Stimulated activated CD4-positive, alpha-beta T cell treated with anti-CD3 and anti-CD28 coated beads, Interleukin-2, amount 100 ng/mL, for 48 hours (primary cell): ENCODE measurements at regions not wholly inside any gene's neighbourhood (a gene's known extent, or its start where the extent isn't known, plus 50 kb on each side); places are given as distances from the start of the nearest gene placed in this dataset.

Source experiments
- DNase-seq, 2 donors: peaks; one replicate each; pipeline ENCODE4 v3.0.0-alpha.2; 2020

DNA sequence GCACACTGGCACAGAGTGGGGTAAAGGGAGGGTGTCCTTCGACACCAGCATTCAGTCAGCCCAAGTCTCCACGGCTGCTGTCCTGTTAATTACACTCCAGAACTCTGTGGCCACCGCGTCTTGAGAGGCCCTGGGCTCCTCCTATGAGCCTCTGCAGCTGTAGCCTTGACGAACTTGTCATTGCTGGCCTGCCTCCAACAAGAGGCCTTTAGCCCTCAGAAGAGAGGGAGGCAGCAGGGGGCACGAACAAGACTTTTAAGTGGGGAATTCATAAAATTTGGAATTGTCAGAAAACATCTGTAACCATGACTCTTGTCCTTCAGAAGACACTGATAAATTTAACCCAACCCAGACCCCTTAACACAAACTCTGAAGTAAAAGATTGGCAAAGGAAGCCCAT is 241.9 kb downstream of the UQCRFS1 start:
- DNase-seq = no peak

DNA sequence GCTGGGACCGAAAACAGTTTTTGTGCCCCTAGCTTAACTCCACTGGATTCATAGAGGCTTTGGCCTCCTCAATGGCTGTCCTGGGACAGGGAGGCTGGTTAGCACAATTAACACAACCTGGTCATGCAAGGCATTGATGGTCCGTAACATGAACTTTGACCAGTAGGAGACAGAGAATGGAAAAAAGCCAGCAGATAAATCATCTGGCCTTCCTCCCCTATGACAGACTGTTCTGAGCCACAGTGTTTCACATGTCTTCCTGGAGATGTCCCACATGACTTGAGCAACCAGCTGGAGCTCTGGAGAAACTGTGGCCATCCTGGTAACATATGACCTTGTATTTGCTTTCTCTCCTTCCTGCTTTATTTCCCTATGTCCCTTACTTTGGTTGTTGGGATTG is 244.2 kb downstream of the UQCRFS1 start:
- DNase-seq = no peak

DNA sequence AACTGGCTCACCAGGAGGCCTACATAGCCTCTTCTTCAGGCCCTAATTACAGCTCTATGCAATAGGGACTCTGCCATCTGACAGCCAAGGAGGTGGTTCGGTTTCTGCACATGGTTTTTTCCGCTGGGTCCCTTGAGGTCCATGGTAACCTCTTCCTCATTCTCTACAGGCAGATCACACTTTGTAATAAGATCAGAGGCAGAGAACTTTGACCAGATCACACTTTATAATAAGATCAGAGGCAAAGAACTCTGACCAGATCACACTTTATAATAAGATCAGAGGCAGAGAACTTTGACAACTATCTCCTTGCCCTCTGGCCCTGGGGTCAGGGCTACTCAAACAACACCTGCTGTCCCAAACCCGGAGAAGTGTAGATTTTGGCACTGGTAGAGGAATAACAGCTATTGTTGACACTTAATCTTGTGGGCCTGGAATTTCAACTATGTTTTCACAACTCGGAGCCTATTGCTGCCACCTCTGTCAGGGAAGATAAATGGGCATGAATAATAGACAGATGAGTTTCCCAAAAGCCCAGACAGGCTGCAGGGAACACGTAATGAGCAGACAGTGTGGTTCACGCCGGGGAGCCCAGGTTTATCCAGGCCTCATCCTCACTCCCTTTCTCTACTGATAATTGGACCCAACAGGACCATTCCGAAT is 246.1 kb downstream of the UQCRFS1 start:
- DNase-seq = no peak

DNA sequence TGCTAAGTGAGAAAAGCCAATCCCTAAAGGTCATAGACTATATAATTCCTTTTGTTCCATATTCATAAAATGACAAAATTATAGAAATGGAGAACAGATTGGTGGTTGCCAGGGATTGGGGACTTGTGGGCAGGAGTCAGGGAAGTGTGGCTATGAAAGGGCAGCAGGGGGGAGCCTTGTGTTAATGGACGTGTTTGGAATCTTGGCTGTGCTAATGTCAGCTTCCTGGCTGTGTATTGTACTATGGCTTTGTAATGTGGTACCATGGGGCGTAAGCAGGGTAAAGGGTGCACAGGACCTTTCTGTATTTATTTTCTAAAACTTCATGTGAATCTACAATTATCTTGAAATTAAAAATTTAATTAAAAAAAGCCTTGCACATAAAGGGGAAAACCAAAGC is 248.5 kb downstream of the UQCRFS1 start:
- no peak for DNase-seq

DNA sequence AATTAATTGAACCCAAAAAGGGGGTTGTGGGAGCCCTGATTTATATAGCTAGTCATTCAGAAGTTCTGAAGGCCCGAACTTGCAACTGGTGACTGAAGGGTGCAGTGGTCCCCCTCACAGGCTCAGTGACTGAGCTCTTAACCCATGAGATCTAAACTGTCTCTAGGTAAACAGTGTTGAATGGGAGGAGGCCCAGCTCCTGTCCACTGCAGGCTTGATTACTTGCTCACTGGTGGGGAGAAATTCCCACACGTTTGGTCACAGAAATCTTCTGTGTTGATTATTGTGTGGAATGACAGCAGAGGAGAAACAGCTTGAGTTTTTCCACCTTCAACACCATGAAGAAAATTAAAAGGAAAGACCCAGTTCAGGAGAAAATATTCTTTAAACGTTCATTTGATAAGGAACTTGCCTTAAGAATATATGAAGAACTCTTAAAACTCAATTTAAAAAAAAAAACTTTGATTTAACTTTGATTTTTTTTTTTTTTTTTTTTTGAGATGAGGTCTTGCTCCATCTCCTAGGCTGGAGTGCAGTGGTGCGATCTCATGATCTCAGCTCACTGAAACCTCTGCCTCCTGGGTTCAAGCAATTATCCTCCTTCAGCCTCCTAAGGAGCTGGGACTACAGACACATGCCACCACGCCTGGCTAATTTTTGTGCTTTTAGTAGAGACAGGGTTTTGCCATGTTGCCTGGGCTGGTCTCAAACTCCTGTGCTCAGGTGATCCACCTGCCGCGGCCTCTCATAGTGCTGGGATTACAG is 249.3 kb downstream of the UQCRFS1 start:
- no peak for DNase-seq

DNA sequence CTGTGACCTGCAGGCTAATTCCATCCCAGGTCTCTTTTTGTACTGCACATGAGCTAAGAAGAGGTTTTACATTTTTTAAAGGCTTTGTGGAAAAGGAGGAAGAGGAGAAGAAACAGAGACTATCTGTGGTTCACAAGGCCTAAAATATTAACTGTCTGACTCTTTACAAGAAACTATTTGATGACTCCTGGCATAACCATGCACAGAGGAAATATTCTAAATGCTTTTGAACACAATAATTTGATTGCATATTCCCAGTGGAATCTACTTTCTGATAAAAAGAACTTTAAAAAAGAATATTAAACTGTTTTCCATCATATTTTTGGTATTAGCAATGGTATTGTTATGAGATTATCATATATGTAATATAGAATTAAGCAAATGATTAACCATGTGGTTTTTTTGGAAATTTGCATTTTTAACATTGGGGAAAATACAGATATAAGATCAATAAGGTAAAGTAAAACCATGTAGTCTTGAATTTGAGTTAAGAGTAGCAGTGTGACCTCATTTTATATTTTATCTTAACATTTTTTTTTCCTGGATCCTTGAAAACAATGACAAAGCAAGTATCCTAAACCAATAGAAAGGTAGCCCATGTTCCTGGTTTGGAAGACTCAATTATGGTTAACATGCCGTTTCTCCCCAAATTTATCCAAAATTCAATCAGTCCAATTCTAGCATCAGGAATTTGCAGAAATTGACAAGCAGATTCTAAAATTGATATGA is 251.0 kb downstream of the UQCRFS1 start:
- DNase-seq = no peak

DNA sequence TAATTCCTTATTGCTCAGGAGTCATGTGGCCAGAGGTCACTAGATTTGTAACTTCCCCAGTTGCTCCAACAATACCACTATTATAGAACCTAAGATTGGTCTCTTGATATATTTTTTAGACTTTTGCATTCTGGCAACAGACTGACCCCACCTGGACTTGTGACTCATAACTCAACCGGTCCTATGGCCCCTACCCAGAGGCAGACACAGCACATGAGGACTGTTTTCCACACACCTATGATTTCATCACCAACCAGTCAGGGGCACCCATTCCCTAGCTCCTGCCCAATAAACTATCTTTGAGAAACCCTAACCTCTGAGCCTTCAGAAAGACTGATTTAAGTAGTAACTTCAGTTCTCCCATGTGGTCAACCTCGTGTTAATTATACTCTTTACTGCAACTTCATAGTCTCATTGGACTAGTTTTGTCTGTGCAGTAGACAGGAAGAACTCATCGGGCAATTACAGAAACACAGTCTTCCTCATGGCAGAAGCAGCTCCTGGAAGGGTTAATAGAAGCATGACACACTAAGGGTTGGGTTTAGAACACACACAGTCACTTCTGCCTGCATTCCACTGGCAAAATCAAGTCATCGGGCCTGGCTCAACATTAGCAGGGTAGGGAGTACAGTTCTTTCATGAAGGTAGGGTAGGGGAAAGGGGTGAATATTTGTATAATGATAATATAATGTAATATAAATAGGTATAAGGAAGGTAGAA is 251.8 kb downstream of the UQCRFS1 start:
- no peak for DNase-seq

DNA sequence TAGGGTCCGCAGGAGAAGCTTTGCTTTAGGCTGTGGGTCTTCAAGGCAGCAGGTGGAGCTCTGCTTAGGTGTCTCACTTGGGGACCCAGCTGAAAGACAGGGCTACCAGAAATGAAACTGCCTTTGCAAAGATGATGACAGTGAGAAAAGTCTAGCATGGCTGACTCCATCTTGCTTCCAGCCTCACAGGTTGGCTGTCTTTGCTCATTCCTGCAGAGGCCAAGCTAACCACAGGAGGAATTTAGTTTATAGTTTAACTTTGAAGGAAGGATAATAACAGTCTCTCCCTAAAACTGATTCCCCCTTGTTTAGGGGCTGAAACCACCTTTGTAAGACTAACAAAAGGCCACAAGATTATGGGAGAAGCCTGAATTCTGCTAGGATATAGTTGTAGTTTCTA is 252.4 kb downstream of the UQCRFS1 start:
- no peak for DNase-seq

DNA sequence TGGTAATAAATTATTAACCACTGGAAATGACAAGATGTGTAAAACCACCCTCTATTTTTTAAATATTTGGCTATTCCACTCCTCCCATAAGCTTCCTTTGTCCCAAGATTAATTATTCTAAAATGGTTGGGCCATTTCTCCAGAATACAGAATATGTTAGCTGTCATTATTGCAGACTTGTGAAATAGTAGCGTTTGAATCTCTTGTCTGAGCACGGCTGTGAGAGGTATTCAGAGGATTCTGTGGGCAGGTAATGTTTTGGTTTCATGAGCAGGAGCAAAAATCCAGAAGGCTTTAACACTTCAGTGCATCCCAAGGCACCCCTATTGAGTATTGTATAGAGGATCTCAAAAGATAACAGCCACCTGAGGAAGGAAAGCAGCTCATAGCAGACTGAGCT is 256.0 kb downstream of the UQCRFS1 start:
- no peak for DNase-seq

DNA sequence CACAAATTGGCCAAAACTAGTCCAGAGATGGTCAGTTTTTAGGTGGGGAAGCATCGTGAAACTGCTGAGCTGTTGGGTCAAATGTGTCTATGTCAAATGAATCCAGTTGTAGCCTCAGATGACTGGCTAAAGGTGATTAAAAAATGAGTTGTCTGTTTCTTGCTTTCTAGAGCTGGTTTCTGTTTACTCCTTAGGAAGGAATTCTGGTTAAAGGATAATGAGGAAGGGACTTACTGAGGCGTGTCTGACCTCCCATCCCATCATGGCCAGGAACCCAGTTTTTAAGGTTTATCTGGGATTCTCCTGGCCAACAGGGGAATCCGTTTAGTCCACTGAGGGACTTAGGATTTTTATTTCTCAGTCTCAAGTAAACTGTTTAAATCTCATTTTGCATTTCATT is 256.5 kb downstream of the UQCRFS1 start:
- DNase-seq = no peak

DNA sequence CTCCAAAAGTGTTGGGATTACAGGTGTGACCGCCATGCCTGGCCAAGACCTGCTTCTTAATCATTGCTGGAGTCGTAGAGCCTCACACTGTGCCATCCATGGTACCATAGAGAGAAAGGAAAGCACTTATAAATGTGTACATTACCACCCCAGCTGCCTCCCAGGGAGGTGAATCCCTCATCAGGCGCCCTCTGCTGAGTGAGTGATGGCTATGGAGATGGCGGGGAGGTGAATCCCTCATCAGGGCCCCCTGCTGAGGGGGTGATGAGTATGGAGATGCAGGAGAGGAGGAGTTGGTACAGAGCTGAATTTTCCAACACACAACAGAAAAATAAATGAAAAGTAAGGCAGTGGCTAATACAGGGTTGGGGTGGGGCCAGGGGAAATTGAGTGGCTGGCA is 263.4 kb downstream of the UQCRFS1 start:
- DNase-seq = no peak

DNA sequence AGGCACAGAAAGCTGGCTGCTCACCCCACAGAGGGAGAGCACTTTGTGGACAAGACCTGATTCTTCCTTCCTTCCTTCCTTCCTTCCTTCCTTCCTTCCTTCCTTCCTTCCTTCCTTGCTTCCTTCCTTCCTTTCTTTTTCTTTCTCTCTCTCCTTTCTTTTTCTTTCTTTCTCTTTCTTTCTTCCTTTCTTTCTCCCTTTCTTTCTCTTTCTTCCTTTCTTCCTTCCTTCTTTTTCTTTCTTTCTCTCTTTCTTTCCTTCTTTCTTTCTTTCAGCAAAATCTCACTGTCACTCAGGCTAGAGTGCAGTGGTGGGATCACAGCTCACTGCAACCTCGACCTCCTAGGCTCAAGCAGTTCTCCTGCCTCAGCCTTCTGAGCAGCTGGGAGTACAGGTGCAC is 263.9 kb downstream of the UQCRFS1 start:
- no peak for DNase-seq

DNA sequence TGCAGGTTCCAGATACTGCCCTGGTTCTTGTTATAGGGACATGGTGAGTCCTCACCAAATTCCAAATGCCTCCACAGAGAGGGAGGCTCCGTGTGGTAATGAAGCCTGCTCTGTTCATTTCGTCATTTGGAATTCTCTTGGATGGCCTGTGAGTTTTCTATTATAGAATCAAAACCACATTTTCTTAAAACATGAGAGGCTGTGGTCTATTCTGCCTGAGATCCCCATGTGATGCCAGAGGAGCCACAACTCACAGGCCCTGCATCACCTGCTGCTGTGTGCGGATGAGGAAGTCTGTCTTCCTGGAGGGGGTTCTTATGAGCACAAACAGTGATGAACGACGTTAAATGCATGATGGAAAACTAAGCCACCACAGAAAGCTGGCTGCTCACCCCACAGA is 264.4 kb downstream of the UQCRFS1 start:
- DNase-seq = no peak

DNA sequence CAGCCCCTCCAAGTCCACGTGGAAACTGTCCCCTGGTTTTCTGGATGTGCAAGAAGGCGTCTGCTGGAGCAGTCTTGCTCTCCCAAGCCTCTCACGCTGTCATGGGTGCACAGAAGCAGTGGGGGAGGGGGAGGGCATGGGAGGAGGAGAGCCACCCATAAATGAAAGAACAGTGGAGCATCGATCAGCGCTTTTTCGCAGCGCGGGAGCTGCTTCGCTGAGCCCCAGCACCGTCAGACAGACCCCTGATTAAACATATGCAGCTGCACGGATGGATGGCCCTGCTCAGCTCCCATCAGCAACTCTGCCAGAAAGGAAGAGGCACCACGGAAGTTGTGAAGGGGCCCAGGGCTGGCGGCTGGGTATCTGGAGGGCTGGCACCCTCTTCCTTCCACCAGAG is 264.9 kb downstream of the UQCRFS1 start:
- no peak for DNase-seq

DNA sequence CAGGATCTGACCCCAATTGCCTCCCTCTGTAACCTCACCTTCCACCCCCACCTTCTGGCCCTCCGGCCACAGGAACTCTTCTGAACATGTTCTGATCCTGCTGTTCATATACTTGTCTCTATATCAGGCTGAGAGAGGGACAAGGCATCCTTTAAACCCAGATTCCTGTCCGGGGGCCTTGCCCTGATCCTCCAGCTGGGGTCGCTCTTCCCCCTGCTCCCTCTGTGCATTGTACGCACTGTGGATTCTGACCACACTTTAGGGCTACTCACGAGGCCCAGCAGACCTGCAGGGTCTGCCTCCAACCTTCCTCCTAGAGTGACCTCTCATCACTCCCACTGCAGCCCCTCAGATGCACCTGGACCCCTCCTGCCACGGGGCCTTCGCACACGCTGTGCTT is 269.3 kb downstream of the UQCRFS1 start:
- DNase-seq = no peak

DNA sequence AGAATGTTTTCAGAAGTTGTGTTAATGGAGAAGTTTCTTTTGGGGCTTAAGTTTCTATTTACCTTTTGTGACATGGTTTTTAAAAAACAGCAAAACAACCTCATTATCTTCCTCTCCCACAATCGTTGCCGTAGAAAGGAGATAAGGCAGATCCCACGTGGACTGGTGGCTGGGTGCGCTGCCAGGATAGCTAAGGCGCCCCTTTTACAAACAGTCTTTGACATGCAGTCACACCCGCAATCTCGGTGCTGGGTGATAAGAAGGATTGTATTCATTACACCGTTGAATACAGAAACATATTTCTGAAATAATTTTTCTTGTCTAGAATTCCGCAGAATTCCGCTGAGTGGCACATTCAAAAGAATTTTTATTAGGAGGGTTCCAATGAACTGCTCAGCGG is 271.1 kb downstream of the UQCRFS1 start:
- no peak for DNase-seq

DNA sequence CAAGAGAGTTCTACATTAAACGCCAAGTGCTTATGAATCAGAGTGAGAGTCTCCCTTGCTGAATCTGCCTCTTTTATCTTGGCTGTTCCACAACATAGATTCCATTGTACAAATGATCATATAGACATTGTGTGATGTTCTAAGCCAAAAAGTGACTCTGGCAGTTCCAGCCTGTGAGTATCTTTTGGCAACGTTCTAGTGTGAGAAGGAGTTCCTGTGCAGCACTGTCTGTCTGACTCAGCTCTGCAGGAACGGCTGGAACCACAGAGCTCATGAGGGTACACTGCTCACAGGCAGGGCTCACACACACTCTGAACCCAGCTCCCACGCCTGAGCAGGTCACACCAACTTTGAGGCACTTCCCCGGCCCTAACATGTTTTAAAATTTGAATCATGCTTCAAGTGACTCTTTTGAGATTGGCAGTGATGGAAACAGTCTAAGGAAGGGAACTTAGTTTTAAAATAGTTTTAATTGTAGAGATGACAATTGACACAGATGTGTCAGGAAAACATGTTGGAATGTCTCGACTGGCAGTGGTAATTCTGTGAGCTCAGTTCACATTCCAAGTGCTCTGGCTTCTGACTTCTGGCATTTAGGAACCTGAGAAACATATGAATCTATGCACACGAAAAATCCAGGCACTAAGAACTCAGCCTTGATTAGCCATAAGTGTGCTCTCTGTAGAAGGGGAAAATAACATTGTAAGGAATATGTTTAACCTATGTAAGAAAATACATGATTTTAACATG is 272.0 kb downstream of the UQCRFS1 start:
- no peak for DNase-seq

DNA sequence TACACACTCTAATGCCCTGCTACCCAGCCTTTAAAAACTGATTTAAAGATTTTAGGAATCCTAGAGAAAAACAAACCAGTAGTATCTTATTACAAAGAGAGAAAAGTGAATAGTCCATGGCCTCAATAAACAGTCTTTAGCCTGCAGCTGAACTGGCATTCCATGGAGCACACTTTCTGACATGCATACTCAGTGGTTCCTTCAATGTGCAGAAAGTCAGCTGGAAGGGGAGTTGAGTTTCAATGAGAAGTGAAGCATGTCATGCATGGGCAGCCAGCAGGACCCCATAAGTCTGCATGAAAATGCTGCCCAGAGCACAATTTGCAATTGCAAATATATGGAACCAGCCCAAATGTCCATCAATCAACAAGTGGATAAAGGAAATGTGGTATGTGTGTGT is 273.7 kb downstream of the UQCRFS1 start:
- DNase-seq = no peak

DNA sequence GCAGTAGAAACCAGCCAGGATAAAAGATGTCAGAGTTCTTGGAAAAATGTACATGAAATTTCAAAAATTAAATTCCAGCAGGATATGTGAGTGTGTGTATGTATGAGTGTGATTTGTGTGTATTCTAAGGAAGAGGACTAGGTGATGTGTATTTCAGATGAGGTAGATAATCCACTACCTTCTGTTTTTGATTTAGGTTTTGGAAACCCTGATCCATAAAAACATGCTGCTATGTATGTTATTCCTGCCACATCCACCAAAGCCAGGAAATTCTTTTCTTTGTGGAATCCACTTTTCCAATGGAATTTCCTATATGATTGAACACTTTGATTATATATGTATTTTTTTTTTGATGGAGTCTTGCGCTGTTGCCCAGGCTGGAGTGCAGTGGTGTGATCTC is 276.9 kb downstream of the UQCRFS1 start:
- no peak for DNase-seq

DNA sequence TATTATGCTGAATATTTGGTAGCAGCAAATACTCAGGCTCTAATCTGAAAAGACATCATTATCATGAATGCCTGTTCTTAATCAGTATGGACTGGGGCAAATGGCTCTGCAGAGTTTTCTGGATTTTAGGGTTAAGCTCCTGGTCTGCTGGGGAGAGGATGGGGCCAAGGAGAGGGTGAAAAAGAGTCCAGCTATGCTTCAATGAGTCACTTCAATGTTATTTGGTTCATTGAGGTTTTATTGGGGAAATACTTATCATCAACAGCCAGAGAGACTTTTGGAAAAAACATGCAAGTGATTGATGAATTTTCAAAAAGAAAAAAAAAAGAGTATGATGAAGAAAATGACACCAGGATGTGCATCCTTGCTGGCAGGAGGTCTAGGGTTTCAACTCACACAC is 278.3 kb downstream of the UQCRFS1 start:
- DNase-seq = no peak

DNA sequence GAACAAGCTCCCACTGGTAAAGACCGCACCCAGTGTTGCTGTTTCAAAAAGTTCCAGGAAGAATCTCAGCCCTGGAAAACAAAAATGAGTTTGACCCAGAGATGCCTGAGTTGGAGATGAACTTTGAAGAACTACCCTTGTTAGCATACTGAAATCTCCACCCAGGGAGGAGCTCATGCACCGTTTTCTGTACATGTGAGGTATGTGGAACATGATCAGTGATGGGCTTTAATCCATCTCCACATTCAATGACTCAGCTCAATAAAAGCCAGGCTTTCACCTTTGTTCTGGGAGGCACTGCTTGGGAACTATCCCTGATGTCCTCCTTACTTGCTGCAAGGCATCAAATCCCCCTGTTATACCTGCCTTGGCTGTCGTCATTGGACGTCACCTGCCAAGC is 279.9 kb downstream of the UQCRFS1 start:
- no peak for DNase-seq

DNA sequence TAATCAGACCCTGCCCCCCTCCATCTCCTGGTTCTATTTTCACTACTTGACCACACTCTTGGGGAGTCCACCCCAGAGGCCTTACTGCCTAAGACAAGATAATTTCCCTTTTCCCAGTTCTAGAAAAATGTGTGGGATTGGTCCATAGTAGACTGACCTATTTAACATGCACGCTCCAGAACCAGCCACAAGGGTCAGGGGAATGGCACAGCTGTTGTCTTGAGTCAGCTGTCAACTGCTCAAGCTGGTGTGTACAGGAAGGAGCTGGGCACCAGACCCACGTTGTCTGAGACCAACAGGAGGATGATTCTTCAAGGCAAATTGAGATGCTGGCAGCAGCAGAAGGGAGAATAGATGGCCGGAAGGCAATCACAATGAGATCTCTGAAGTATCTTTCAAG is 280.5 kb downstream of the UQCRFS1 start:
- DNase-seq = no peak

DNA sequence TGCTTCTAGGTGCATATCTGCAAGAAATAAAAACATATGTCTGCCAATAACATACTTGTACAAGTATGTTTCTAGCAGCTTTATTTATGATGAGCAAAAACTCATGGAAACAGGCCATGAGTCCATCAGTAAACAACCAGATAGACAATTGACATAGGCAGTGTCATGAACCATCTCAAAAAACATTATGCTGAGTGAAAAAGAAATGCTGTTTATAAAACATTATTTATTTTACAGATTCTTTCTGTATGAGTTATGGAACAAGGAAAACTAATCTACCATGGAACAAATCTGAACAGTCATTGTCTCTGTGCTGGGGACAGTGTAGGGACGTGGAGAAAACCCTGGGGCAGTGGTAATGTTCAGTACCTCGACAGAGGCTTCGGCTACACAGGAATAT is 283.9 kb downstream of the UQCRFS1 start:
- DNase-seq = no peak
